Neural progenitor cell (in vitro differentiated cells): ENCODE measurements at regions not wholly inside any gene's neighbourhood (a gene's known extent, or its start where the extent isn't known, plus 50 kb on each side); places are given as distances from the start of the nearest gene placed in this dataset.

ENCODE experiments used
- EZH2phosphoT487 ChIP-seq: fragments of 200-600 bp; sonication (generic); IDR thresholded peaks from 2 replicates; pipeline ENCODE4 v1.6.1; 2017; ENCODE audit warnings: antibody characterized with exemption
- TF ChIP-seq, protein P1 (sequence below): fragments of 200-600 bp; sonication (generic); IDR thresholded peaks from 2 replicates; pipeline ENCODE4 v1.5.1; 2017; ENCODE audit warnings: antibody characterized with exemption, mild to moderate bottlenecking

DNA sequence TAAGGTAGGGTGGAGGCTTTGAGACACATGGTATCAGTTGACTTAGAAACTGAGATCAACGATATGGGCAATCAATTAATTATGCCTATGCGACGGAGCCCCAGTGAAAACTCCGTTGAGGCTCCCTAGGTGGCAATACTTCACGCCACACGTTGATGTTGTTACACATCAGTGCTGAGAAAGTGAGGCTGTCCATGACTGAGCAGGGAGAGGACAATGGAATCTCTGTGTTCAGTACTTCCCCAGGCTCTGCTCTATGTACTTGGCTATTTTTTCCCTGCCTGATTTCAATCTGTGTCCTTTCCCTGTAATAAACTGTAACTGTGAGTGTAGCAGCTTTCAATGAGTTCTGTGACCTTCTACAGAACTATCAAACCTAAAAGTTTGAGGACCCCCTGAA, 211.7 kb downstream of the SNCAIP start:
- TF ChIP-seq, protein P1, sequence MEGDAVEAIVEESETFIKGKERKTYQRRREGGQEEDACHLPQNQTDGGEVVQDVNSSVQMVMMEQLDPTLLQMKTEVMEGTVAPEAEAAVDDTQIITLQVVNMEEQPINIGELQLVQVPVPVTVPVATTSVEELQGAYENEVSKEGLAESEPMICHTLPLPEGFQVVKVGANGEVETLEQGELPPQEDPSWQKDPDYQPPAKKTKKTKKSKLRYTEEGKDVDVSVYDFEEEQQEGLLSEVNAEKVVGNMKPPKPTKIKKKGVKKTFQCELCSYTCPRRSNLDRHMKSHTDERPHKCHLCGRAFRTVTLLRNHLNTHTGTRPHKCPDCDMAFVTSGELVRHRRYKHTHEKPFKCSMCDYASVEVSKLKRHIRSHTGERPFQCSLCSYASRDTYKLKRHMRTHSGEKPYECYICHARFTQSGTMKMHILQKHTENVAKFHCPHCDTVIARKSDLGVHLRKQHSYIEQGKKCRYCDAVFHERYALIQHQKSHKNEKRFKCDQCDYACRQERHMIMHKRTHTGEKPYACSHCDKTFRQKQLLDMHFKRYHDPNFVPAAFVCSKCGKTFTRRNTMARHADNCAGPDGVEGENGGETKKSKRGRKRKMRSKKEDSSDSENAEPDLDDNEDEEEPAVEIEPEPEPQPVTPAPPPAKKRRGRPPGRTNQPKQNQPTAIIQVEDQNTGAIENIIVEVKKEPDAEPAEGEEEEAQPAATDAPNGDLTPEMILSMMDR: no peak
- no peak for TF ChIP-seq EZH2phosphoT487
